HG02885 (cell line): ENCODE measurements at regions not wholly inside any gene's neighbourhood (a gene's known extent, or its start where the extent isn't known, plus 50 kb on each side); places are given as distances from the start of the nearest gene placed in this dataset.
A peak's percentile ranks its signal among the peaks of the same experiment; 100 is the strongest.
"Not testable (repeated sequence)": the region's sequence is repeated elsewhere in the genome, so short reads cannot be mapped to it uniquely, and the experiment has no call there.

Experiments
- ATAC-seq: cut with Tn5 transposase; IDR thresholded peaks from one replicate; pipeline ENCODE4 v1.9.1; 2021; ENCODE audit warnings: mild to moderate bottlenecking; ENCODE audit not compliant: unreplicated experiment, poor library complexity

- no peak for ATAC-seq
These were observed 507.3 kb upstream of the ARID1B start for GRCh38 chr6:156269751-156270369.

- no peak for ATAC-seq
These were observed 508.3 kb upstream of the ARID1B start for GRCh38 chr6:156268849-156269248.

- no peak for ATAC-seq
These were observed 515.2 kb upstream of the ARID1B start for GRCh38 chr6:156262014-156262413.

- no peak for ATAC-seq
These were observed 516.4 kb upstream of the ARID1B start for GRCh38 chr6:156260815-156261214.

- ATAC-seq: no peak
These were observed 518.2 kb upstream of the ARID1B start for GRCh38 chr6:156258981-156259380.

DNA sequence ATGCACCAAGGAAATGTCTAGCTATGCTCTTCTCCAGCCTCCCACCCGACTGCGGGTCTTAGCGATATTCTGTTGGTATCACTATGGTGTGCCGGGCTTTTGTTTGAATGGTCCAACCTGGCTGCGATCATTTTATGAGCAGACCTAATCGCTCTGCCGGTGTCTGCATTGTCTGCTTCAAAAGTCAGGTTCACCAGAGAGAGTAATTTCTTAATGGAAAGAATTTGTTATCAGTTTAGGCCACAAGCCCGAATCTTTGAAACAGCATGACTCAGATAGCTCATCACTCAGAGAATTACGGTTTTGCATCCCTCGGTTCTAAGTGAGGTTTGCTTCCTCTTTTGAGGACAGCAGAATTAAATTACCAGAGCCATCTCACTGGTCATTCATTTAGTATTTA, 521.0 kb upstream of the ARID1B start:
- no peak for ATAC-seq

DNA sequence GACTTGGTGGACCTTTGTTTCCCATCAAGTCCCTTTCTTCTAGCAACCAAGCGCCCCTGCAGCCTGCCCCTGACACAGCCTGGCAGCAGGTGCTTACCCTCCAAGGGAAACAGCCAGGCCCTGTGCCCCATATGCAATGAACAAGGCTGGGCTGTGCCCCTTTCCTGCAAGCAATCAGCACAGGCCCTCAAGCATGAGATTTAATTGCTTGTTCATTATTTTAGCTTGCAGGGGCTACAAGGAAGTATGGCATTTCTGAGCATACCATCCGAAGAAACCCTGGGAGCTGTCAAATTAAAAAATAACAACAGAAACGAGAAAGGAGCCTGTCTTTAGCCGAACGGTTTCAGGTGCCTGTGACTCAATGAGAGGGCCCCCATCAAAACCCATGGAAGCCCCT, 522.9 kb upstream of the ARID1B start:
- no peak for ATAC-seq

- peak; percentile 56 for ATAC-seq
These were observed 526.6 kb upstream of the ARID1B start for GRCh38 chr6:156250593-156250992.

DNA sequence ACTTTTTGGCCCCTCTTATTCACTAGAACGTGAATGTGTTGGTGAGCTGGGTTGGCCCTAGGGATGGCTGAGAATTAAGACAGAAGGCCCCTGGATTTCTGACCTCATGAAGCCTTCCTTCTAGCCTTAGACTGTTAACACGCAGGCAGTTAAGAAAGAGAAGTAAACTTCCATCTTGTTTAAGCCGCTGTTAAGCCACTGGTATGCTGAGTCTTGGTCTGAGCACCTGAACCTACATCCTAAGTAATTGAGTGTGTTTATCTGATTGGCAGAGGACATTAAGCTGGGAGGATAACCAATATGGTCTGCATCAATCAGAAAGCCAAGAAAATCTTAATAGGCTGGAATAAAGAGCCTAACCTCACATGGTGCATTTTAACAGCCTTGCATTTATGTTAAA, 535.0 kb upstream of the ARID1B start:
- ATAC-seq: no peak

GRCh38 chr6:156231026-156231765, 546.0 kb upstream of the ARID1B start:
- no peak for ATAC-seq

- ATAC-seq: no peak
These were observed 557.2 kb upstream of the ARID1B start for GRCh38 chr6:156219973-156220372.

DNA sequence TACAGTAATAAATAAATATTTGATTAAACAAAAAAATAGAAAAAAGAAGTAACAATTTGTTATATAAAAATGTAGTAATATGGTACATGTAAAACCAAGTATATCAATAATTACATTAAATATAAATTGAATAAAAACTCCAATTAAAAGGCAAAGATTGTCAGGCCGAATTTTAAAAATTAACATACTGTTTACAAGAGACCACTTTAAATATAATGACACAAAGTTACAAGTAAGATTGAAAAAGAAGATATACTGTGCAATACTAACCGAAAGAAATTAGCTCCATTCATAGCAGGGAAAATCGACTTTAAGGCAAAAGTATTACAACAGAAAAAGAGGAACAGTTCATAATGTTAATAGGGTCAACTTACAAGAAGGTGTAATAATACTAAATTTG, 571.5 kb upstream of the ARID1B start:
- no peak for ATAC-seq

DNA sequence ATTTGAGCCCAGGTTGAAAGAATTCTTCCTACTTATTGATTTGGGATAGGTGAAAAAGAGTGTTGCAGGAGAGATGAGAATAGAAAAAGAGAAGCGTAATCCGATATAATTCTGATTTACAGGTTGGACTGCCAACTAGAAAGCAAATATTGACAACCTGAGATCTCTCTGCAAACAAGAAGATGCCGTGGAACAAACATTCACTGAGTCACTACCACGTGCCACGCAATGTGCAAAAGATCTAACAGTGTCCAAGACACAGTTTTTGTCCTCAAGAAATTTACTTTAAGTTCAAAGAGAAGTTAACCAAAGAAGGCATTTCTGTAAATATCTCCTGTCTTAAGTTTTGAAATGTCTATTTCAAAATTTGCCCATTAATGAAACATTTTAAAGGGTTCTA, 578.0 kb upstream of the ARID1B start:
- no peak for ATAC-seq

GRCh38 chr6:156197513-156197912, 579.7 kb upstream of the ARID1B start:
- no peak for ATAC-seq

- ATAC-seq: no peak
These were observed 582.2 kb upstream of the ARID1B start for GRCh38 chr6:156194981-156195380.

DNA sequence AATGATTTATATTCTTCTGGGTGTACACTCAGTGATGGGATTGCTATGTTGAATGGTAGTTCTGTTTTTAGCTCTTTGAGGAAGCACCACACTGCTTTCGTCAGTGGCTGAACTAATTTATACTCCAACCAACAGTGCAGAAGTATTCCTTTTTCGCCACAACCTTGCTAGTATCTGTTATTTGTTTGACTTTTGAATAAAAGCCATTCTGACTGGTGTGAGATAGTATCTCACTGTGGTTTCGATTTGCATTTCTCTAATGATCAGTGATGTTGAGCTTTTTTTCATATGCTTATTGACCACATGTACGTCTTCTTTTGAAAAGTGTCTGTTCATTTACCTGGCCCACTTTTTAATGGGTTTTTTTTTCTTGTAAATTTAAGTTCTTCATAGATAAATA, 583.8 kb upstream of the ARID1B start:
- ATAC-seq: no peak

- peak; percentile 71 for ATAC-seq
These were observed 585.3 kb upstream of the ARID1B start for GRCh38 chr6:156191895-156192294.

DNA sequence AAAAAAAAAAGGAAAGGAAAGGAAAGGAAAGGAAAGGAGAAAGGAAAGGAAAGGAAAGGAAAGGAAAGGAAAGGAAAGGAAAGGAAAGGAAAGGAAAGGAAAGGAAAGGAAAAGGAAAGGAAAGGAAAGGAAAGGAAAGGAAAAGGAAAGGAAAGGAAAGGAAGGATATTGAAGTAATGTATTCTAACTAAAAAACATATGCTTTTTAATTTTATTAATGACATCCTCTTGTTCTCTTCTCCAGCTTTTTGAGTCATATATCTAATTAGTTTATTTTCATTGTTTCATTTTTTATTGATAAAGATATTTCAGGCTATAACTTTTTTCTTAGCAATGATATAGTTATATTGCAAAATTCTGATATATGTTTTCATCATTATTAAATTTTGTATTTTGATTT, 585.8 kb upstream of the ARID1B start:
- not testable (repeated sequence) for ATAC-seq

GRCh38 chr6:156190270-156190669, 586.9 kb upstream of the ARID1B start:
- ATAC-seq: no peak

DNA sequence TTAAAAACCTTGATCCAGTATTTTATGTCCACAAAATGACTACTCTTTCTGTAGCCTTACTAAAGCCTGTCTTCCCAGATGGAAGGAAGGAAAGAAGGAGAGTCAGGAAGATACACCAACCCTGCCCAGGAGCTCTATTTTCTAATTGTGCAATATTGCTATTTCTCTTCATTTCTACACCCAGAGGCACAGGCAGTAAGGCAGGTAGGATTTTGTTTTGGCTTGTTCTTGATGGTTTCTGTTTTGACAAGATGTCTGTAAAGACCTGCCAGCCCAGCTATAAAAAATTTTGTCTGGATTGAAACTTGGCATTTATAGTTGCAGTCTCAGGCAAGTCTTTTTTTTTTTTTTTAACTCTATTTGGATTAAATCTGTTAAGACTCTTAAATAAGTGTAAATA, 587.5 kb upstream of the ARID1B start:
- ATAC-seq: no peak

GRCh38 chr6:156189195-156189594, 588.0 kb upstream of the ARID1B start:
- no peak for ATAC-seq

DNA sequence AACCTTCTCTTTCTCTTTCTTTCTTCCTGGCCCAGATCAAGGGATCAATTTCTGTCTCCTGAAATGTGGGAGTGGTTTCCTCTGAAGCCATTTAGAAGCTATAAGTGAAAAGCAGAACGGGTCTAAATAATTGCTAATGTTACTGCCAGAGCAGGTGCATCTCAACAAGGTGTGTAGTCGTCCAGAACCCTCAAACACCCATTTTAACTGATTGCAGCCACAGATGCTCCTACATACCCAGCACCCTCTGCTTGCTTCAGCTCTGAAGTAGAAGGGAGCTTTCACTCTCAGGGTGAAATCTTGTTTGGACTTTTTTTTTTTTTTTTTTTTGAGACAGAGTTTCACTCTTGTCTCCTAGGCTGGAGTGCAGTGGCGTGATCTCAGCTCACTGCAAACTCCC, 592.1 kb upstream of the ARID1B start:
- no peak for ATAC-seq
